Colon (tissue), 2 donors: ENCODE measurements at regions not wholly inside any gene's neighbourhood (a gene's known extent, or its start where the extent isn't known, plus 50 kb on each side); places are given as distances from the start of the nearest gene placed in this dataset.

Source experiments
- FAIRE-seq: peaks from 2 replicates; lab custom pipeline; 2012; peaks lifted over from hg19 to GRCh38; lab: Jason Lieb, UNC
- donor health status: control.
- donor health status: control.

DNA sequence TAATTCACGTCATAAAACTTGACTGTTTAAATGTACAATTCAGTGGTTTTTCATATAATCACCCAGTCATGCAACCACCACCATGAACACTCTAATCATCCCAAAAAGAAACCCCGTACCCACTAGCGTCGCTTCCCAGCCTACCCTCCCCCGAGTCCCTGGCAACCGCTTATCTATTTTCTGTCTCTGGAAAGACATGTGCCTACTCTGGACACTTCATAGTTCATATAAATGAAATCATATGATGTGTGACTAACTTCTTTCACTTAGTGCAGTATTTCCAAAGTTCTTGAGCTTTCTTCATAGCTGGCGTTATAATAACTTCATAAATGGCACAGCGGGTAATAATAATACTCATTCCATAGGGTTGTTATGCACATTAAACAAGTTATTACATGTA lies 215.2 kb downstream of the MYLK4 start:
- FAIRE-seq, result no peak

GRCh38 chr6:2534406-2535042 lies 216.2 kb downstream of the MYLK4 start:
- no peak for FAIRE-seq

DNA sequence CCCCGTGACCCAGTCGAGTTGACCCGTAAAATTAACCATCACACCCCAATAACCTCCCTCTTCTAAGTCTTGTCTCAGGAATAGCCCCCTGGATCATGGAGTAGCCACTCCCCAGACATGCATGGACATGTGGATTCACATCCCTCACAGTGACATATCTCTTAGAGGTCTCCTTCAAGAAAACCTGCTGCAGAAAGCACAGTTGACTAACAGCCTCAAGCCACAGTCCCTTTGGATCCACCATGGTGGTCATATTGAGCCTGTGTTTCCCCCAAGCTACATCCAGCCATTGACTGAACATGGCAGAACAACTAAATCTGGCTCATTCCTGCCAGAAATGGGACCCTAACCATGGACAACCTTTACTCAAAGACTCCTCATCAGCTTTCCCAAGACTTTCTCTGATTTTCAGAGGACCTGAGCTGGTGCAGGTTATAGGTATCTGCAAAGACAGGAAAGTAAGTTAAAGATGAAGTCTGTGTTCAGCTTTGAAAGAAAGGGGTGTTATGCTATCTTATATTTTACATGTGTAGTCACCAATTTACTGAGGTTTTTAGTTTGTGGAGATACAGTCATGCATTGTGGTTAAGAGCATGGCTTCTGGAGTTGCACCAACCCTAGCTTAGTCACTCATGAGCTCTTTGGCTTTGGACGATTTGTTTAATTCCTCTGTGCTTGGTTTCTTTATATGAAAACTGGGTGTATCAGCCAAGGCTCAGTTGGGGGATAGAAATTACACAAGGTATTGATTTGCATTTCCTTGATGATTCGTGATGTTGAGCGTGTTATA lies 219.1 kb downstream of the MYLK4 start:
- FAIRE-seq, result no peak

- no peak for FAIRE-seq
Observed at GRCh38 chr6:2529211-2529719, 221.5 kb downstream of the MYLK4 start.

- no peak for FAIRE-seq
Observed at GRCh38 chr6:2528156-2528555, 222.6 kb downstream of the MYLK4 start.

DNA sequence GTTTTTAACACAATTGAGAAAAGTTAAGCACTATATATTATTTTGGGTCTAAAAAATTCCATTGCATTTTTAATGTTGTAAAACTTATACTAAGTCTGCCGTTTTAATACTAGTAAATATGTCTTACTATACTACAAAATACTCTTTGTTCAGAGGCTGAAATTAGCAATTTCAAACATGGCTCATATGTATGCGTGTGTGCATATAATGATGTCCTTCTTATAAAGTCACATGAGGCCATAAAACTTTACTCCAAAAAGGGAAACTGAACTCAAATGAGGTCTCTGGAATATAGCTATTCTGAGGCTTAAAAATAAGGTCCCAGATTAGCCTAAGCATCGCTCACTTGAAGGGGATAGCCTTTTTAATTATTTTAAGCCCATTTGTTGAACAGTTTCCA lies 224.0 kb downstream of the MYLK4 start:
- no peak for FAIRE-seq

DNA sequence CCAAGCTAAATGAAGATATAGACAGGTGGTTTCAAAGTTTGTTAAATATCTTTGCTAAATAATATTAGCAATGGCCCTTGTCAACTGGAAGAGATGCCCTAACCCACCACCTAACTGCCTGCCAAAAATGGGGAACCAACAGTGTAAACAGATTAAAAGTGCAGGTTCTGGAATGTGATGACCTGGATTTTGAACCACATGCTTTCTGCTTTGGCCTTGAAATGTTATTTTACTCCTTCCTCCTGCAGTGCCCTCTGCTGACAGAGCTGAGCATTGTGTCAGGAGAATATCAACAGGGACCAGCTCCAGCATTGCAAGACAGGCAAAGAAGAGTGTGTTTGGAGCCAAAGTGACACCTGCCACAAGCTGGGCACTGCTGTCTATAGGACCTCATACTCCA lies 226.6 kb downstream of the MYLK4 start:
- no peak for FAIRE-seq

GRCh38 chr6:2523061-2523460 lies 227.7 kb downstream of the MYLK4 start:
- no peak for FAIRE-seq

DNA sequence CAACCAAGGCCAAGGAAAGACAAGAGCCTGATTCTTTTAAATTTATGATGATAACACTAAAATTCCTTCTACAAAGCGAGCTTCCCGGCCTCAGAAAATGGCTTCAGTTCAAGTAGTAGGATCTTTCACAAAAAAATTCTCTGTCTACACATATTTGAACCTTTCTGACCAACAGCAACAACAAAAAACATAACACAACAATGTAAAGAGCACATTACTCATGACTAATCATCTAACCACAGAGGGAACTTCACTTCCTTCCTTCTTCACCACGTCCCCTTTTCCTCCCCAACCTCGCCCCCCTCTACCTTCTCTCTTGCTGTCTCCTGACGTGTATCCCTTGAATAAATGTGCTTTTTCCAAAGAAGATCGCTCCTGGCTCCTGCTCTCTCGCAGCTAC lies 228.2 kb downstream of the MYLK4 start:
- no peak for FAIRE-seq

- FAIRE-seq, result no peak
Observed at GRCh38 chr6:2517855-2518473, 232.8 kb downstream of the MYLK4 start.

- FAIRE-seq, result no peak
Observed at GRCh38 chr6:2517401-2517800, 233.3 kb downstream of the MYLK4 start.

- FAIRE-seq, result no peak
Observed at GRCh38 chr6:2516059-2516458, 234.7 kb downstream of the MYLK4 start.

- no peak for FAIRE-seq
Observed at GRCh38 chr6:2514965-2515543, 235.7 kb downstream of the MYLK4 start.

DNA sequence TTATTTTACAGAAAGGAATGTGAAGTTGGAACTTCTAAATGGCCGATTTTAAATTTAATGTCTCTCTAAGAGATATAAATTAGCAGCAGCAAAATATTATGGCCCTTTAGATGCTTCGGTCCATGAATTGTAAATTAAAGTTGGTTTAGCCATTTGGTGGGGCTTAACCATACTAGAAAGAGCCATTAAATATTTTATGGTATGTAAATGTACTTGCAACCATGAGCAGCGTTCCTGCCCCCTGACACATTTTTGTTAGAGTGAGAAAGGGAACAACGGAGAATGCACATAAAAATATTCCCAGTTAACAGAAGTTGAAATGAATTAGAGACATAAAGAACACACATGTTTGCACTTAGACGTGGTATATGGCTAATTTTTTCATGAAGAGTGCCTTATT lies 237.9 kb downstream of the MYLK4 start:
- FAIRE-seq, result no peak

DNA sequence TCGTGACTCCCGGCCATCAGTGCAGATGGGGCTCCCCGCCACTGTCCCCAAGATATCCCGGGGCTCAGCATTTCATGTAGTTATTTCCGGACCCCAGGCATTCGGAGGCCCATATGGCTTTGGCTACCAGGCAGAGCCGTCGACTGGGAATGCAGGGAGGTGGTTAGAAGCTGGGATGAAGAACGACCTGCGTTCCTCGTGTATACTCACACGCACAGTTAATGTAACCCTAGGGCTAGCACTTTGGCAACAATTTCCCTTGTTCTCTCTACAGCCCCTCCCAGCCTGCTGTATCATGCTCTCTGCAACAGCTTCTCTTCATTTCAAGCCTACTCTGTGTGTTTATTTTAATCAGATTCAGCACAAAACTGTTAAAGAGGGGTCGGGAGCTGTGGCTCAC lies 240.4 kb downstream of the MYLK4 start:
- no peak for FAIRE-seq

DNA sequence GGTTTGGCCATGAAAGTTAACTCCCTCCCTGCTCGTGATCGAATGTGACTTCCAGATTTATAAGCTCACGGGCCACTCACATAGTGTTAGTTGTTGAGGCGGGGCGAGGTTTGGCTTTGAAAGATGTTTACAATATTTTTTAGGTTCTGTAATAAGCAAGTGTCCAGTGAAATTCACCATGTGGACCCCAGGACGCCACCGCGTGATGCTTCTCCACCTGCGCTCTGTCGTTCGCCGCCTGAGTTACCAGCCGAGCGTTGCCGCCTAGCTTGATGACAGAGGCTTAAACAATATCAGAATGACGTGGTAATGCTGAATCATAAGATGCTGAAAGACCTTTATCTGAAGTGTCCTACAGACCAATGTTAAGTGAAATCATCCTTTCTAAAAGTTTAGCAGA lies 241.0 kb downstream of the MYLK4 start:
- no peak for FAIRE-seq

- FAIRE-seq, result no peak
Observed at GRCh38 chr6:2508071-2508470, 242.7 kb downstream of the MYLK4 start.

GRCh38 chr6:2507521-2508037 lies 243.1 kb downstream of the MYLK4 start:
- no peak for FAIRE-seq

GRCh38 chr6:2507016-2507415 lies 243.7 kb downstream of the MYLK4 start:
- FAIRE-seq, result no peak

GRCh38 chr6:2505624-2506023 lies 245.1 kb downstream of the MYLK4 start:
- FAIRE-seq, result no peak

DNA sequence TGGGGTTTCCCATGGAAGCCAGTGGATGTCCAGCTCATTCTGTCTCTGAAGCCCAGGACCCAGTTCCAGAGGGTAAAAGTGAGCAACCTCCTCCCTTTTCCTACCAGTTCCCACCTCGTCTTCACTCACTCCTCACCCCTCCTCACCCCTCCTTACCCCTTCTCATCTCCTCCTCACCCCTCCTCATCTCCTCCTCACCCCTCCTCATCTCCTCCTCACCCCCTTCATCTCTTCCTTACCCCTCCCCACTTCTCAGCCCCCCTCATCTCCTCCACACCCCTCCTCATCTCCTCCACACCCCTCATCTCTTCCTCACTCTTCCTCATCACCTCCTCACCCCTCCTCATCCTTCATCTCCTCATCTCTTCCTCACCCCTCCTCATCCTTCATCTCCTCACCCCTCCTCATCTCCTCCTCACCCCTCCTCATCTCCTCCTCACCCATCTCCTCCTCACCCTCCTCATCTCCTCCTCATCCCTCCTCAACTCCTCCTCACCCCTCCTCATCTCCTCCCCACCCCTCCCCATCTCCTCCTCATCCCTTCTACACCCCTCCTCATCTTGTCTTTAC lies 246.1 kb downstream of the MYLK4 start:
- FAIRE-seq, result no peak

DNA sequence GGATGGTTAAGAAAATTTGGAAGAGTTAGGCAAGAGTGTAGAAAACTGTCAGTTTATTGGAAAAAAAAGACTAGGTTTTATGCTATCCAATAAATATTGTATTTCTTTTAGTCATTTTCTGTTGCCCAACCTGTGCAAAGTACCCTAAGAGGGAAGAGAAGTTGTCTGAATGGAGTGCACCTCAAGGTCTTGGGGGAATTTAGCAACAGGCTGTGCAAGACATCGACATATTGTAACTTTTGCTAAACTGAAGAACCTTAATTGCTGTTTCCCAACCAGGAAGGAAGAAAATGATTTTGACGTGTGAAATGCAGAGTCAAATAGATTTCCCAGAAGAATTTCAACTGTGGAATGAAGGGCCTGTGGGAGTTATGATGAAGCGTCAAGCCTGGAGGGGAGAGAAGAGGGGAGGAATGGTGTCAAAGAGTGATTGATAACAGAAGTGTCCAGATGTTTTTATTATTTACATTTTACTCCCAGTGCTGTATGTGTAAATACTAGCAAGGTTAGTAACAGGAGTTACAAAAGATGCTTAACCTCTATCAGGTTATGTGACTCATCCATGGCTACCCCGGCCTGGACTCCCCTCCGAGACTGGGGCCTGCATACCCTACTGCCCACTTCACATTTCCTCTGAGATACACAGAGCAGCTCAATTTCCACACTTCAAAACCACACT lies 246.8 kb downstream of the MYLK4 start:
- no peak for FAIRE-seq
